Activated gamma-delta T cell (primary cell): ENCODE measurements at regions not wholly inside any gene's neighbourhood (a gene's known extent, or its start where the extent isn't known, plus 50 kb on each side); places are given as distances from the start of the nearest gene placed in this dataset.

ENCODE experiments used
- DNase-seq: peaks from one replicate; lab custom pipeline; 2025; lab: John Stamatoyannopoulos, UW

- no peak for DNase-seq
These were observed 145.6 kb downstream of the NSG2 start for GRCh38 chr5:174191076-174191475.

GRCh38 chr5:174191850-174192655 is 146.5 kb downstream of the NSG2 start:
- DNase-seq: no peak

- no peak for DNase-seq
These were observed 147.4 kb downstream of the NSG2 start for GRCh38 chr5:174192901-174193300.

- no peak for DNase-seq
These were observed 150.0 kb downstream of the NSG2 start for GRCh38 chr5:174195517-174195916.

- no peak for DNase-seq
These were observed 152.4 kb downstream of the NSG2 start for GRCh38 chr5:174197929-174198328.

- no peak for DNase-seq
These were observed 153.0 kb downstream of the NSG2 start for GRCh38 chr5:174198541-174198940.

GRCh38 chr5:174202996-174203395 is 157.5 kb downstream of the NSG2 start:
- DNase-seq: no peak

- DNase-seq: no peak
These were observed 159.2 kb downstream of the NSG2 start for GRCh38 chr5:174204535-174205313.

GRCh38 chr5:174205939-174206338 is 160.4 kb downstream of the NSG2 start:
- no peak for DNase-seq

- no peak for DNase-seq
These were observed 165.2 kb downstream of the NSG2 start for GRCh38 chr5:174210596-174211276.

GRCh38 chr5:174211277-174211626 is 165.7 kb downstream of the NSG2 start:
- DNase-seq: no peak

- DNase-seq: no peak
These were observed 172.0 kb downstream of the NSG2 start for GRCh38 chr5:174217527-174217926.

- DNase-seq: no peak
These were observed 172.7 kb downstream of the NSG2 start for GRCh38 chr5:174218162-174218561.

GRCh38 chr5:174220417-174220816 is 174.9 kb downstream of the NSG2 start:
- no peak for DNase-seq

- no peak for DNase-seq
These were observed 175.9 kb downstream of the NSG2 start for GRCh38 chr5:174221436-174221835.

GRCh38 chr5:174221946-174222345 is 176.4 kb downstream of the NSG2 start:
- no peak for DNase-seq

GRCh38 chr5:174222891-174223290 is 177.4 kb downstream of the NSG2 start:
- DNase-seq: no peak

- no peak for DNase-seq
These were observed 177.8 kb downstream of the NSG2 start for GRCh38 chr5:174223355-174223754.

GRCh38 chr5:174229068-174229467 is 183.6 kb downstream of the NSG2 start:
- no peak for DNase-seq

- DNase-seq: no peak
These were observed 184.2 kb downstream of the NSG2 start for GRCh38 chr5:174229514-174230370.

GRCh38 chr5:174231956-174232487 is 186.5 kb downstream of the NSG2 start:
- DNase-seq: no peak

- no peak for DNase-seq
These were observed 188.9 kb downstream of the NSG2 start for GRCh38 chr5:174234388-174234787.
